Limb (tissue), 2 donors: ENCODE measurements at regions not wholly inside any gene's neighbourhood (a gene's known extent, or its start where the extent isn't known, plus 50 kb on each side); places are given as distances from the start of the nearest gene placed in this dataset.
"Not testable (repeated sequence)": the region's sequence is repeated elsewhere in the genome, so short reads cannot be mapped to it uniquely, and the experiment has no call there.

ENCODE experiments used
- DNase-seq, 2 donors: peaks; one replicate each; pipeline ENCODE4 v3.0.0-alpha.2; 2016; ENCODE audit errors: extremely low spot score in 2 of 2

DNA sequence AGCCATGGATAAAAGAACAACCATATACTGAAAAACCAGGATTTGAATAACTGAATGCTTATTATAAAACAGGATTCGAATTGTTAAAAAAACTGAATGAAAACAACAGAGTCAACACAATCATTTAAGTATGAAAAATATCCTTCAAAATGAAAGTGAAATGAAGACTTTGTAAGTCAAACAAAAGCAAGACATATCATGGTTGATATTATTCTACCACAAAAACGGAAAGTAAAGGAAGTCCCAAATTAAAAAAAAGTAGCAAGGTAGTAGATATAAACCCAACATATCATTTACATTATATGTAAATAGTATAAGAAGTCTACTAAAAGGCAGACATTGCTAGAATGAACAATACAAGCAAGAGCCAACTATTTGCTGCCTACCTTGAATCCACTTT lies 63.1 kb upstream of the POTEC start:
- not testable (repeated sequence) for DNase-seq

DNA sequence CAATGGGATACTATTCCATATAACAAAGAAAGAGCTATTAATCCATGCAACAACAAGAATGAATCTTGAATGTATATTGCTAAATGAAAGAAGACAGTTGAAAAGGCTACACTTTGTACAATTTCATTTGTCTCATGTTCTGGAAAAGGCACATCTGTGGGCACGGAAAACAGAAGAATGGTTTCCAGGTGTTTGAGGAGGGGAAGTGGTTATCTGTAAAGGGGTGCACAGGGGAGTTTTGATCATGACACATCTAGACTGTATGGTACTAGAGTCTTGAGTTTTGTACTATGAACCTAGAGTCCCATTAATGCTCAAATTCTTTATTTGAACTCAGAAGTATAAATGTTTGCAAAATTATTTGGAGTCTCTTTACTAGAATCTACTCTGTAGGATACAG lies 64.0 kb upstream of the POTEC start:
- not testable (repeated sequence) for DNase-seq

- not testable (repeated sequence) for DNase-seq
Measured at GRCh38 chr18:14612422-14612821, 69.0 kb upstream of the POTEC start.

- not testable (repeated sequence) for DNase-seq
Measured at GRCh38 chr18:14614485-14614884, 71.1 kb upstream of the POTEC start.

DNA sequence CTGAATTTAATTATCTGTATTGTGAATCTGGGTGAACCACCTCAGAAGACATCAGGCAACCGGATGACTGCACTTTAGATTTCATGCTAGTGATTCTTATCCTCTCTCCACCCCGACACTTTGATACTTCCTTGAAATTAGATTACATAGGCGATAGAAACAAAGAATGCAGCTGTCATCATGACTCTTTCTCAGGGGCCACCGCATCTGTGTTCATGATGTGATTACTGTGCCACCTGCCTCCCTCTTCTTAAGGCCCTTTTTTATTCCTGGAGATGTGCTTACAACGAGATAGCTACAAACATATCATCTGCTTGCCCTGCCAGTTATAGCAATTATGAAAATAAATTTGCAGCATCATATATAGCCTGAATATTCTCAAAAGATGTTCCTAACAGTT lies 83.9 kb upstream of the POTEC start:
- not testable (repeated sequence) for DNase-seq

- not testable (repeated sequence) for DNase-seq
Measured at GRCh38 chr18:14628323-14628978, 85.1 kb upstream of the POTEC start.

DNA sequence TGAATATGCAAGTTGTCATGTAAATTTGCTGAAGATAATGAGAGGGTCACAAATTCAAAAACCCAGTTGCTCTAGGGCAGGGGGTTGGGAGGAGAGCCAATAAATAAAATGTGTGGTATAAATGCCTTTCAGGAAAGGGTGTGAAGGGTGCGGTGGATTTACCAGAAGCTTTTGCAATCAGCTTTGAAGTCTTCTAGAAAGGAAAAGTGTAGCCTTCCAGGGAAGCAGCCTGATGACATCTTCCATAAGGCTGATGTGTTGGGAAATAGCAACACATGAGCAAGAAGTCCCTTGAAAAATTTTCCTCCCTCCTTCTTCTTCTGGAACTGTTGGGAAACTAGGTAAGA lies 85.6 kb upstream of the POTEC start:
- DNase-seq, result not testable (repeated sequence)

DNA sequence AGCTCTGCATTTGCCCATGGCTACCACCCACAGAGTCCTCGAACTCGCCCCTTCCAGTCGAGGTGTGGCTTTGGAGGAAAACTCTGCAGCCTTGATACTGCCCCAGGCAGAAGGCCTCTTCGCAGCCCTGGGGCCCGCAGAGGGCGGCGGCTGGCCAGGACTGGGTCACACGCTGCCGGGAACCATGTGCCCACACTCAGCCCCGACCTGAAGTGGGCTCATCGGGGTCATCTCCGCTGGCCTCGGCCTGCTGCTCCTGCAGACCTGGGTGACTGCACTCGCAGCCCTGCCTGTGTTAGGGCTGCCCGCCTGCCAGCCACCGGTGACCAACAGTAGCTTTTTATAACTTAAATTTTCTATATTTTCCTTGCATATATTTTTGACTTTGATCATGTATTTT lies 89.6 kb upstream of the POTEC start:
- DNase-seq, result not testable (repeated sequence)

DNA sequence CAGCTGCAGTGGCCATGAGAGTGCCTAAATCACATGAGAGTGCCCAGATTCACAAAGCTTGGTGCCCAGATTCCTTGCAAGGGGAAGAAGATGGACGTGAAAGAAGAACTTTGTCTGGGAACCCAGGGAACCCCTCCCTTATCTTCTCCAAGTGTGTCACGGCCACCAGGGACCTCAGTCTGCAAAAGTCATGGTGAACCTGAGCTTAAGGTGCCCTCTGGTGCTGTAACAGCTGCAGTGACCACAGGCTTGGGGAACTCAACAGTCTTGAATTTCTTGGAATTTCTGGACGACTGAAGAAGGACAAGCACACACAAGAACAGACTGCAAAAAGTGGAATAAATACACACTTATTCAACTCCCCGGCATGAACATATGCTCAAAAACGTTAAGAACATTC lies 94.6 kb upstream of the POTEC start:
- not testable (repeated sequence) for DNase-seq

DNA sequence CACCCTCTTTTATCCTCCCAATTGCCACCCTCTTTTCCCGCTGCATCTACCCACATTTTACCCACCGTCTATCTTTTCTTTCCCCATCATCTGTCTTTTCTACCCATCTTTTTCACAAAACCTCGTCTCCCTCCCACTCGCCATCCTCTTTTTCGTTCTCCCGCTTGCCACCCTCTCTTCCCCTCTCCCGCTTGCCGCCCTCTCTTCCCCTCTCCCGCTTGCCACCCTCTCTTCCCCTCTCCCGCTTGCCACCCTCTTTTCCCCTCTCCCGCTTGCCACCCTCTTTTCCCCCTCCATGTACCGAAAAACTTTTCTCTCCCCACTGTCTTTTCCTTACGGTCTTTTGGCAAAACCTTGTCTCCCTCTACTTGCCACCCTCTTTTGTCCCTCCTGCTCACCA lies 97.7 kb upstream of the POTEC start:
- DNase-seq, result peak in 1 of 2 donors; percentile 31

GRCh38 chr18:14643715-14644290 lies 100.4 kb upstream of the POTEC start:
- not testable (repeated sequence) for DNase-seq

DNA sequence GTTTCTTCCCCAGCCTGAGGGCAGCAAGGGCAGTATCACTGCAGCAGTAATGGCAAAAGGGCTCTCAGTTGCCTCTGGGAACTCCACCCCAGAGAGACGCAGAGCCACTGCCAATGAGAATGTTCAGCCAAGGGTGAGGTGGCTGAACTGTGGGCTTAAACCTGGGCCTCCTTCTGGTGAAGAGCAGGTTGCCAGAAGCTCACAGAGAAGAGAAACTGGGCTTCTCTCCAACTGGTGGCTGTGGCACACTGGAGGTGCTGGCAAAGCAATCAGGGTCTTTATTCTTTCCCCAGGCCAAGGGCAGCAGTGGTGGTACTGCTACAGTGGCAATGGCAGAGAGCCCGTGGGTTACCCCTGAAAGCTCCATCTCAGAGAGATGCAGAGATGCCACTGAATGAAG lies 54.9 kb upstream of the ANKRD30B start:
- not testable (repeated sequence) for DNase-seq

GRCh38 chr18:14693882-14694281 lies 54.1 kb upstream of the ANKRD30B start:
- not testable (repeated sequence) for DNase-seq

GRCh38 chr18:14698006-14698405 lies 50.0 kb upstream of the ANKRD30B start:
- not testable (repeated sequence) for DNase-seq
